ENCODE measurements at regions not wholly inside any gene's neighbourhood (a gene's known extent, or its start where the extent isn't known, plus 50 kb on each side); places are given as distances from the start of the nearest gene placed in this dataset.
"Not testable (repeated sequence)": the region's sequence is repeated elsewhere in the genome, so short reads cannot be mapped to it uniquely, and the experiment has no call there.

- no peak for DNase-seq (ENCODE audit: low read depth in 2 of 3, low spot score in 1 of 3)
These were observed 718.1 kb downstream of the SMARCA1 start for GRCh38 chrX:128805236-128805635.

DNA sequence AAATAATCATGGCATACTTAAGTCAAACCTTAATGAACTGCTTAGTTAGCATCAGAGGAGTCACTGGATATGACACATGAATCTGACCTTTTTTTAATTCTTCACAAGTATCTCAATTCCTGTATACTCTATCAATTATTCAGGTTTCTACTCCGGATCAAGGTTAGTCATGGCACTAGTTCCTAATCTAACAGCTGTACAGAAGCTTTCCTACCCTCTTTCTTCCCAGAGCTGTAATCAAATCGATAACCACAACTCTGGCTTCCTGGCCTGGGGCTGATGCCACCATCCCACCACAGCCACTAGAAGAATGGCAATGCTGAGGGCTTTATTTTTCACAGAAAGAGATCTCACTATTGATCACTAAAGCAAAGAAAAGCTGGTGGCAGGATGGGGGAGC lies 718.5 kb downstream of the SMARCA1 start:
- DNase-seq (ENCODE audit: low read depth in 2 of 3, low spot score in 1 of 3), result no peak

- DNase-seq (ENCODE audit: low read depth in 2 of 3, low spot score in 1 of 3), result no peak
These were observed 723.2 kb downstream of the SMARCA1 start for GRCh38 chrX:128800138-128800537.

DNA sequence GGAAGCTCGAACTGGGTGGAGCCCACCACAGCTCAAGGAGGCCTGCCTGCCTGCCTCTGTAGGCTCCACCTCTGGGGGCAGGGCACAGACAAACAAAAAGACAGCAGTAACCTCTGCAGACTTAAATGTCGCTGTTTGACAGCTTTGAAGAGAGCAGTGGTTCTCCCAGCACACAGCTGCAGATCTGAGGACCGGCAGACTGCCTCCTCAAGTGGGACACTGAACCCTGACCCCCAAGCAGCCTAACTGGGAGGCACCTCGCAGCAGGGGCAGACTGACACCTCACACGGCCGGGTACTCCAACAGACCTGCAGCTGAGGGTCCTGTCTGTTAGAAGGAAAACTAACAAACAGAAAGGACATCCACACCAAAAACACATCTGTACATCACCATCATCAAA lies 730.9 kb upstream of the ACTRT1 start:
- DNase-seq (ENCODE audit: low read depth in 2 of 3, low spot score in 1 of 3), result not testable (repeated sequence)

GRCh38 chrX:128781506-128781905 lies 729.3 kb upstream of the ACTRT1 start:
- peak in 2 of 3 donors; percentile 1 to 35 for DNase-seq (ENCODE audit: low read depth in 2 of 3, low spot score in 1 of 3)

GRCh38 chrX:128780934-128781333 lies 728.7 kb upstream of the ACTRT1 start:
- no peak for DNase-seq (ENCODE audit: low read depth in 2 of 3, low spot score in 1 of 3)

DNA sequence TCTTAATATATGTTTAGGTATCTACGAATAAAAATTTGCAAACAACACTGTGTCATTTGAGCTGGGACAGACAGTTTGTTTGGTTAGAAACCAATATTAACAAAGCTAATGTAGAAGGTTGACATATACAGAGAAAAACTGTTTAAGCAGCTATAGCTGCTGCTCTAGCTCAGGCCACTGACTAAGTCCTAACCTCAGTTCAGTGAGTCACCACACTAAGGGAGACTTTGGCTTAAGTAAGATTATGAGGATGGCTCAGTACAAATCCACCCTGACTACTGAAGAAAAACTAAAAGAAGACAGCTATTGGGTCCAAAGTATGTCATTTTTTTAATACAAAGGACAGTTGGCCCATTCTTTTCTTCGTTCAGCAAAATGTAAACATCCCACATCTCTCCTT lies 717.3 kb upstream of the ACTRT1 start:
- no peak for DNase-seq (ENCODE audit: low read depth in 2 of 3, low spot score in 1 of 3)

DNA sequence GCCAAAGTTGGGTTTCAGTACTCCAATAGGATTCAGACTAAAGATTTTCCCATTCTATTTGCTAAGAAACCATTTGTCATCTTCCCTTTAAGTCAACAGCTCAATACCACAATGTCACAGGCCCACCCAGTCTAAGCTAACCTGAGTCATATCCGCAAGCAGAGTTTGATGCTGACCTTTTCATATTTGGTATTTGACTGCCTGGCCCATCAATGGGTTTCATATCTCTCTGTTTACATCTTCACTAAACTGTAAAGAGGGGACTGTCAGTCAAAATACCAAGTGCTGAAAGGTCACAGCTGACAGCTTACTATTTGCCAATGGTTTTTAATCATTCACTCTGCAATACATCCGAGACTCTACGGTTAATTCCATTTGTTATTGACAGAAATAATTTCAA lies 707.5 kb upstream of the ACTRT1 start:
- no peak for DNase-seq (ENCODE audit: low read depth in 2 of 3, low spot score in 1 of 3)

DNA sequence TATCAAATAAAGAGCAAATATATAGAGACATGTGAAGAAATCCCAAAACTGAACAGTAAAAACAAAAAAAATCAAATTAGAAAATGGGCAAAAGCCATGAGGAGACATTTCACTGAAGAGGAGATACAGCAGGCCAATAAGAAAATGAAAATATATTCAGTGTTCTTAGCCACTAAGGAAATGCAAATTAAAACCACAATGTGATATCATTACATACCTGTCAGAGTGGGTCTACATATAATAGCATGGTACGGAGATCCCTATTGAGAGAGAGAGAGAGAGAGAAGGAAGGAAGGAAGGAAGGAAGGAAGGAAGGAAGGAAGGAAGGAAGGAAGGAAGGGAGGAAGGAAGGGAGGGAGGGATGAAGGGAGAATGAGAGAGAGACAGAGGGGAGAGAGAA lies 707.0 kb upstream of the ACTRT1 start:
- no peak for DNase-seq (ENCODE audit: low read depth in 2 of 3, low spot score in 1 of 3)

- no peak for DNase-seq (ENCODE audit: low read depth in 2 of 3, low spot score in 1 of 3)
These were observed 701.9 kb upstream of the ACTRT1 start for GRCh38 chrX:128754130-128754529.

GRCh38 chrX:128739539-128739938 lies 687.3 kb upstream of the ACTRT1 start:
- no peak for DNase-seq (ENCODE audit: low read depth in 2 of 3, low spot score in 1 of 3)

GRCh38 chrX:128728943-128729342 lies 676.7 kb upstream of the ACTRT1 start:
- DNase-seq (ENCODE audit: low read depth in 2 of 3, low spot score in 1 of 3), result no peak

- no peak for DNase-seq (ENCODE audit: low read depth in 2 of 3, low spot score in 1 of 3)
These were observed 665.7 kb upstream of the ACTRT1 start for GRCh38 chrX:128717635-128718578.

GRCh38 chrX:128714425-128714824 lies 662.2 kb upstream of the ACTRT1 start:
- DNase-seq (ENCODE audit: low read depth in 2 of 3, low spot score in 1 of 3), result no peak

GRCh38 chrX:128699716-128700285 lies 647.6 kb upstream of the ACTRT1 start:
- DNase-seq (ENCODE audit: low read depth in 2 of 3, low spot score in 1 of 3), result no peak

DNA sequence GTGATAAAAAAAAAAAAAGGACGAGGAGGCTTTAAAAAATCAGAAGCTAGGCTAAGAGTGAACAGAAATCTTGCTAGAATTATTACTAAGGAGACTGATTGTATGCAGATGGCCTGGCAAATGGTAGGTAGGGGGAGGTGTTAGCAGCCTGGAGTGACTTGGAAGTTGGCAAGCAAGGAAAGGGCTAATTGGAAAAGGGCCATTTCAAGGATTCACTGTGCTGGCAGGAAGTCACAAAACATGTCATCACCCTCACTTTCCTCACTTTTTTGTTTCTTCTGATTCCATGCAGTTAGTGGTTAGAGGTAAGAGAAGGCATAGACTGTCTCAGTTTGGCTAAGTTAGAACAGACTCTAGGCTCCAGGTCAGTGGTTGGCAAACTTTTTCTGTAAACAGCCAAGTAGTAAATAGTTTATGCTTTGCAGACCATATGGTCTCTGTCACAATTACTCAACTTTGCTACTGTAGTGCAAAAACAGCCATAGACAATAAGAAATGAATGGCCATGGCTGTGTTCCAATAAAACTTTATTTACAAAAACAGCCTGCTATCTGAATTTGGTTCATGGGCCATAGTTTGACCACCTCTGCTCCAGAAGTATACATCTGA lies 646.5 kb upstream of the ACTRT1 start:
- DNase-seq (ENCODE audit: low read depth in 2 of 3, low spot score in 1 of 3), result no peak

GRCh38 chrX:128691872-128692271 lies 639.7 kb upstream of the ACTRT1 start:
- no peak for DNase-seq (ENCODE audit: low read depth in 2 of 3, low spot score in 1 of 3)

- no peak for DNase-seq (ENCODE audit: low read depth in 2 of 3, low spot score in 1 of 3)
These were observed 633.2 kb upstream of the ACTRT1 start for GRCh38 chrX:128685387-128685786.

DNA sequence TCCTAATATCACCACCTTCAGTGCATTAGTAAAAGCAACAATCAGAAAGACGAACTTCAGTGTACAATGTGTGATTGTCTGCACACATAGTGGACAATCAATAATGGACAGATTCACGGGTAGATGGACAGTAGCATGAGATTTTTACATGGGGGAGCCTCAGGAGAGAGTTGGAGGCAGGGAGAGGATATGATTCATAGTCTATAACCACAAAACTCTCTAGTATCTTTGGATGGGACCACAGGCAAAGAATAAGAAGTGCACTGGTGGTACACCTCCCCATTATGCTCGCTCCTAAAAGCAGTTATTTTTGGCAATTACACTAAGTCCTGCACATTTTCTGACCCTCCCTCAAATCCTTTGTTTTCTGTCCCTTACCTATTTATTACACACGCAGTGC lies 624.4 kb upstream of the ACTRT1 start:
- DNase-seq (ENCODE audit: low read depth in 2 of 3, low spot score in 1 of 3), result no peak

DNA sequence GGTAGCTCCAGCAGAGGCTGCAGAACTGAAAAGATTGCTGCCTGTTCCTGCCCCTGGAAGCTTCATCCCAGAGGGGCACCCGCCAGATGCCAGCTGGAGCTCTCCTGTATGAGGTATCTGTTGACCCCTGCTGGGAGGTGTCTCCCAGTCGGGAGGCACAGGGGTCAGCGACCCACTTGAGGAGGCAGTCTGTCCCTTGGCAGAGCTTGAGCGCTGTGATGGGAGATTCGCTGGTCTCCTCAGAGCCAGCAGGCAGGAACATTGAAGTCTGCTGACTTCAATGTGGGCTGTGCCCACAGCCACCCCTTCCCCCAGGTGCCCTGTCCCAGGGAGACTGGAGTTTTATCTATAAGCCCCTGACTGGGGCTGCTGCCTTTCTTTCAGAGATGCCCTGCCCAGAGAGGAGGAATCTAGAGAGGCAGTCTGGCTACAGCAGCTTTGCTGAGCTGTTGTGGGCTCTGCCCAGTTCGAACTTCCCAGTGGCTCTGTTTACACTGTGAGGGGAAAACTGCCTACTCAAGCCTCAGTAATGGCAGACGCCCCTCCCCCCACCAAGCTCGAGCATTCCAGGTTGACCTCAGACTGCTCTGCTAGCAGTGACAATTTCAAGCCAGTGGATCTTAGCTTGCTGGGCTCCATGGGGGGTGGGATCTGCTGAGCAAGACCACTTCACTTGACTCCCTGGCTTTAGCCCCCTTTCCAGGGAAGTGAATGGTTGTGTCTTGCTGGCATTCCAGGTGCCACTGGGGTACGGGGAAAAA lies 622.3 kb upstream of the ACTRT1 start:
- not testable (repeated sequence) for DNase-seq (ENCODE audit: low read depth in 2 of 3, low spot score in 1 of 3)

DNA sequence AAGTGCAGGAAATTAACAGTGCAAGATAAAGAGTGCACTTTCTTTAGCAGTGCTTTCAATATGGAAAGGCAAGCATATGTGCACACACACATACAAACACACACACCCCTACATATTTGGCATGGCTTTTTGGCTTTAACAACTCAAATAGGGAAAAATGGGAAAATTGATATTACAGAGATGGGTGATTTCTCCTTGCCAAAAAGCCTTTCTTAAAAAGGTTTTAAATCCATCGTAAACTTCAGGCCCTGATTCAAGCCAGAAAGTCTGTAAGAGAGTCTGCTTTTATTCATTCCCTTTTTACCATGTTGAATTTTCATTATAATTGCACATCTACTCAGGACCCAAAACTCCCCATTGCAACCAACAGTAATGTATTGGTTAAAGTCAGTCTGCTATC lies 612.0 kb upstream of the ACTRT1 start:
- no peak for DNase-seq (ENCODE audit: low read depth in 2 of 3, low spot score in 1 of 3)
